ENCODE measurements at regions not wholly inside any gene's neighbourhood (a gene's known extent, or its start where the extent isn't known, plus 50 kb on each side); places are given as distances from the start of the nearest gene placed in this dataset.

DNA sequence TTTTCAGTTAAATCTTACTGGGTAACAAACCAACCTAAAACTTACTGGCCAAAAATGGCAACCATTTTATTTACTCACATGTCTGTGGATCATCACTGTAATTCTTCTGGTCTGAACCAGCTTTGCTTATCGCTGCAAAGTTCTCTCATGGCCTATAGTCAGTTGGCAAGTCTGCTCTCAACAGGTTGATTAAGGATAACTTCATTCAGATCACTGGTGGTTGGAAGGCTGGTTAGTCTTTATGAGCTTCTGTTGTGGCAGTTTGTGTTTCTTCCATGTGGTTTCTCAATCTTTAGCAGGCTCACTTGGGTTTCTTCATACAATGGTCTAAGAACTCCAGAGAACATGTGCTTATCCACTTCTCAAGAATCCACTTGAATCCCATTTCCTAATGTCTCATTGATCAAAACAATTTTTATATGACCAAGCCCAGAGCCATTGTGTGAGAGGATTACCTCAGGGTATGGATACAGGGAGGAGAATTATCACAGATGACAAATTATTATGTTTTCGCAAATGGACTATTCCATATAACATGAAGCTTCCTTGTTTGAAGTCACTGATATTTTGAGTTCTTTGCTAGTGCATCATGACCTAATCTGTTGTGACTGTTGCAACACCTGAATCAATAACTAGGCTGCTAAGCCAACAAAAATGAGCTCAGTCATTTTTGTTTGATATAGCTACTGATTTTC lies 155.4 kb upstream of the BMP2 start:
- CTCF ChIA-PET = no interaction called here
- H3K4me1 ChIP-seq = no peaks in the 10 kb centered on the region
- H3K27me3 ChIP-seq (replicated peaks; ENCODE audit: control insufficient read depth, insufficient read depth, low read length) = no peaks in the 10 kb centered on the region
- Mint-ChIP-seq H3K4me3 (ENCODE audit: unreplicated experiment) (no peak overlapping the region), H3K4me1 (ENCODE audit: low read depth, unreplicated experiment) (no peaks in the 10 kb centered on the region), H3K9me3 (ENCODE audit: unreplicated experiment) (peaks cover 9% of the 10 kb centered on the region), H3K27me3 (ENCODE audit: insufficient read depth, unreplicated experiment) (no peaks in the 10 kb centered on the region), H3K27ac (ENCODE audit: unreplicated experiment) (no peak overlapping the region), H3K36me3 (ENCODE audit: insufficient read depth, unreplicated experiment) (no peaks in the 10 kb centered on the region)
- POLR2A ChIA-PET = no interaction called here
- intact Hi-C loops (cut with micrococcal nuclease; ENCODE audit: unreplicated experiment) = loop anchor here (1.0 kb wide), 1 partner anchor 12 kb away; no protein-coding TSS in a partner anchor
- BruUV-seq (replicated peaks) = no TSS peak
- no peak overlapping the region for H3K4me3 ChIP-seq (ENCODE audit: low read depth, low read length)
- H3K36me3 ChIP-seq (ENCODE audit: control insufficient read depth, insufficient read depth, low read length) = no peaks in the 10 kb centered on the region
- no peaks in the 10 kb centered on the region; the same call in 1 of the 2 replicates for H3K9me3 ChIP-seq
- DNase-seq = no peak
- TF ChIP-seq, protein P1, sequence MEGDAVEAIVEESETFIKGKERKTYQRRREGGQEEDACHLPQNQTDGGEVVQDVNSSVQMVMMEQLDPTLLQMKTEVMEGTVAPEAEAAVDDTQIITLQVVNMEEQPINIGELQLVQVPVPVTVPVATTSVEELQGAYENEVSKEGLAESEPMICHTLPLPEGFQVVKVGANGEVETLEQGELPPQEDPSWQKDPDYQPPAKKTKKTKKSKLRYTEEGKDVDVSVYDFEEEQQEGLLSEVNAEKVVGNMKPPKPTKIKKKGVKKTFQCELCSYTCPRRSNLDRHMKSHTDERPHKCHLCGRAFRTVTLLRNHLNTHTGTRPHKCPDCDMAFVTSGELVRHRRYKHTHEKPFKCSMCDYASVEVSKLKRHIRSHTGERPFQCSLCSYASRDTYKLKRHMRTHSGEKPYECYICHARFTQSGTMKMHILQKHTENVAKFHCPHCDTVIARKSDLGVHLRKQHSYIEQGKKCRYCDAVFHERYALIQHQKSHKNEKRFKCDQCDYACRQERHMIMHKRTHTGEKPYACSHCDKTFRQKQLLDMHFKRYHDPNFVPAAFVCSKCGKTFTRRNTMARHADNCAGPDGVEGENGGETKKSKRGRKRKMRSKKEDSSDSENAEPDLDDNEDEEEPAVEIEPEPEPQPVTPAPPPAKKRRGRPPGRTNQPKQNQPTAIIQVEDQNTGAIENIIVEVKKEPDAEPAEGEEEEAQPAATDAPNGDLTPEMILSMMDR (IDR thresholded peaks at IDR 0.05; ENCODE audit: insufficient read depth in 1 of 2, low read depth in 1 of 2, low read length in 1 of 2, severe bottlenecking in 1 of 2, unreplicated experiment in 1 of 2) = no peak

DNA sequence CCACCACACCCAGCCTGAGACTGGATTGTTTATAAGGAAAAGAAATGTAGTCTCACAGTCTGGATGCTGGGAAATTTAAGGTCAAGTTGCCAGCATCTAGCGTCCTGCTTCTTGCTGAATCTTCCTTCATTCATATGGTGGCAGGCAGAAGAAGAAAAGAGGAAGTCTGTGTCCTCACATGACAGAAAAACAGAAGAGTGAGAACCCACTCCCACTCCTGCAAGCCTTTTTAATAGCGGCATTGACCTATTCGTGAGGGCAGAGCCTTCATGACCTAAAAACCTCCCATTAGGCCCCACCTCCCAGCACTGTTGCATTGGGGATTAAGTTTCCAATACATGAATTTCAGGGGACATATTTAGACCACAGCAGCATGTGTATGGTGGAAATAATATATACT lies 160.8 kb upstream of the BMP2 start:
- no peak for DNase-seq
- no peaks in the 10 kb centered on the region for H3K9me3 ChIP-seq
- H3K4me1 ChIP-seq = no peaks in the 10 kb centered on the region
- Mint-ChIP-seq H3K4me1 (ENCODE audit: low read depth, unreplicated experiment) (no peaks in the 10 kb centered on the region), H3K4me3 (ENCODE audit: unreplicated experiment) (no peak overlapping the region), H3K27ac (ENCODE audit: unreplicated experiment) (no peak overlapping the region), H3K27me3 (ENCODE audit: insufficient read depth, unreplicated experiment) (peaks cover 2% of the 10 kb centered on the region), H3K9me3 (ENCODE audit: unreplicated experiment) (peaks cover 4% of the 10 kb centered on the region), H3K36me3 (ENCODE audit: insufficient read depth, unreplicated experiment) (no peaks in the 10 kb centered on the region)
- POLR2A ChIA-PET = no interaction called here
- intact Hi-C loops (cut with micrococcal nuclease; ENCODE audit: unreplicated experiment) = no loop called here
- TF ChIP-seq, protein P1 (IDR thresholded peaks at IDR 0.05; ENCODE audit: insufficient read depth in 1 of 2, low read depth in 1 of 2, low read length in 1 of 2, severe bottlenecking in 1 of 2, unreplicated experiment in 1 of 2) = no peak
- BruUV-seq (replicated peaks) = no TSS peak
- H3K27me3 ChIP-seq (replicated peaks; ENCODE audit: control insufficient read depth, insufficient read depth, low read length) = no peaks in the 10 kb centered on the region
- CTCF ChIA-PET = no interaction called here
- H3K36me3 ChIP-seq (ENCODE audit: control insufficient read depth, insufficient read depth, low read length) = no peaks in the 10 kb centered on the region
- no peak overlapping the region for H3K4me3 ChIP-seq (ENCODE audit: low read depth, low read length)

DNA sequence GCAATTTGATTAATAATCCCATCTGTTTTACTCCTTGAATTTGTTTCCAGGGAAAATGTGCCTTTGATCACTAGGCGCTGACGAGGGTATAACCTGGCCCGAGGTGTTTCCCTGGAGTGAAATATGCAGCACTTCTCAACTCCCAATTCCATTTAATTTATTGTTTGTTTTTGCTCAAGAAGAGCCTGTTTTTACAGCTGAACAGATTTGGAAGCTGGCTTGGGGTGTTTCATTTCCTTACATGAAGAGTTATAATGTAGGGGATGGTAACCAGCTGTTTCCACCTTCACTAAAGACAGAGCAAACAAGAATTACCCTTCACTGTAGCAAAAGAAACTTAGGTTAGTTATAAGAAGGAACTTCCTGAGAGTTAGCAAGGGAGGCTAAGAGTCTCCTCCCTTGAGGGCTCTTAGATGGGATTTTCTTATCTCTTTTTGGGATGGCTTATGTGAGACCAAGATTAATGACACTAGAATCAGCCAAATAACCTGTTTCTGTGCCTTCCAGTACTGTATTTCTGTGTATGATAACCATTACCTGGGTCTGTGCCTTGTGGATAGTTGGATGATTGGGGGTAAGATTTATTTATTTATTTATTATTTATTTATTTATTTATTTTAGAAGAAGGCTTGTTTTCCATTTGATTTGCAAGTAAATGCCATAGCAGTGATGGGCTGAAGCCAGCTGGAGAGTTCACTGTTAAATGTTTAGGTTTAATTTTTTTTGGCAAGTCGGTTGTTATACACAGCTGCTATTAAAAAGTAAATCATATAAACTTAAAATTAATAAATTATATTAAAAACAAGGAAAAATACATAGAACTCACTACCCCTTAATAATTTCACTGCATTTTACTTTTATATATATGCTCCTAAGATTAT lies 162.2 kb upstream of the BMP2 start:
- peaks cover 2% of the 10 kb centered on the region for H3K27me3 Mint-ChIP-seq (ENCODE audit: insufficient read depth, unreplicated experiment)
- Histone ChIP-seq H3K27me3 (replicated peaks; ENCODE audit: control insufficient read depth, insufficient read depth, low read length) (no peaks in the 10 kb centered on the region), H3K4me3 (ENCODE audit: low read depth, low read length) (no peak overlapping the region), H3K9me3 (no peaks in the 10 kb centered on the region), H3K4me1 (no peaks in the 10 kb centered on the region), H3K36me3 (ENCODE audit: control insufficient read depth, insufficient read depth, low read length) (no peaks in the 10 kb centered on the region)
- no peaks in the 10 kb centered on the region for H3K9me3 Mint-ChIP-seq (ENCODE audit: unreplicated experiment)
- no peaks in the 10 kb centered on the region for H3K4me1 Mint-ChIP-seq (ENCODE audit: low read depth, unreplicated experiment)
- H3K36me3 Mint-ChIP-seq (ENCODE audit: insufficient read depth, unreplicated experiment) = no peaks in the 10 kb centered on the region
- ChIA-PET CTCF (interaction anchor here (0.5 kb wide), 1 partner anchor 9 kb away, joined by 3 read pairs; no protein-coding TSS in a partner anchor), POLR2A (no interaction called here)
- no peak overlapping the region for H3K4me3 Mint-ChIP-seq (ENCODE audit: unreplicated experiment)
- TF ChIP-seq, protein P1 (IDR thresholded peaks at IDR 0.05; ENCODE audit: insufficient read depth in 1 of 2, low read depth in 1 of 2, low read length in 1 of 2, severe bottlenecking in 1 of 2, unreplicated experiment in 1 of 2) = no peak
- H3K27ac Mint-ChIP-seq (ENCODE audit: unreplicated experiment) = no peak overlapping the region
- no TSS peak for BruUV-seq (replicated peaks)
- intact Hi-C loops (cut with micrococcal nuclease; ENCODE audit: unreplicated experiment) = no loop called here
- DNase-seq = no peak
